ENCODE measurements at regions not wholly inside any gene's neighbourhood (a gene's known extent, or its start where the extent isn't known, plus 50 kb on each side); places are given as distances from the start of the nearest gene placed in this dataset.

DNA sequence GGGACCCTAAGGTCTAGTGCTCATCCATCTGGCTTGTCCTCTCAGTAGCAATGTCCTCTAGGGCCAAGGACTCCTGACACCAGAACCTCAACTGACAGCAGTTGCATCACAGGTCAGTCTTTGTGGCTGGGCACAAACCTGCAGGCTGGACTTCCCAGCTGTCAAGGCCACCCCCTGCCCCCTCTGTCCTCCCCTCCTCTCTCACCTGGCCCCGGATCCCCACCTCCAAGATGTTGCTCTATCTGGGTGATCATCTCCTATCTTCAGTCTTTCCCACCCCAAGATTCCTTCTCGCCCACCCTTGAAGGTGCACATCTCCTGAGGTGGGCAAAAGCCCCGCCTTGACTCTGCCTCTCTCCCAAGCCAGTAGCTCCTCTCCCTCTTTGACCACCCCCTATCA lies 131.8 kb upstream of the SRSF6 start:
- no peaks in the 10 kb centered on the region for H3K36me3 ChIP-seq
- TF ChIP-seq CTCF (IDR thresholded peaks at IDR 0.05) (no peak), POLR2A (IDR thresholded peaks at IDR 0.05) (no peak), POLR2AphosphoS5 (IDR thresholded peaks at IDR 0.05) (no peak), EP300 (IDR thresholded peaks at IDR 0.05) (no peak)
- no peaks in the 10 kb centered on the region for H3K4me1 ChIP-seq
- H3K4me3 ChIP-seq: no peak overlapping the region
- H3K27ac ChIP-seq: no peak overlapping the region
- ATAC-seq: no peak
- peaks cover 11% of the 10 kb centered on the region for H3K27me3 ChIP-seq
- WGBS, 2 donors (ENCODE audit: low coverage in 1 of 2): 69 to 82% methylated on average over 2 to 3 of the region's 3 CpGs
- no peaks in the 10 kb centered on the region for H3K9me3 ChIP-seq

DNA sequence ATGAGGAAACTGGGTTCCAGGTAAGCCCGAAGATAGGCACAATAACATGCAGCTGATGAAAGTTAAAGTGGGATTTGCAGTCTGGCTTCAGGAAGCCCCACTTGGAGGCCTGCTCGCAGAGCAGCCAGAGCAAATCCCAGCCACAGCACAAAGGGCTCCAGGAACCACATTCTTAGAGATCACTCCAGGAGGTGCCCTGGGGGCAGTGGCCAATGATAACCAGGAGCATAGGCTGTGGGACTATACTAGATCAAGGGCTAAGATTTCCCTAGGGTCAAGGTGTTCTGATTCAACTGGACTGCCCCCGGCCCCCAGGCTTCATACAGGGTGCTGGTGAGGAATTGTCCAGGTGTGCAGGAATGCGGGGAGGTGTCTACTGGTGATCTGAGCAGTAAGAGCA lies 133.9 kb upstream of the PTPRT start:
- Histone ChIP-seq H3K27ac (no peak overlapping the region), H3K27me3 (peaks cover 18% of the 10 kb centered on the region), H3K9me3 (no peaks in the 10 kb centered on the region), H3K36me3 (no peaks in the 10 kb centered on the region), H3K4me3 (no peak overlapping the region), H3K4me1 (no peaks in the 10 kb centered on the region)
- WGBS, 2 donors (ENCODE audit: low coverage in 1 of 2): 100% methylated on average over 1 of the region's 4 CpGs; no CpG with 5 or more reads in 1 of the 2 donors
- no peak for TF ChIP-seq POLR2A (IDR thresholded peaks at IDR 0.05)
- no peak for TF ChIP-seq EP300 (IDR thresholded peaks at IDR 0.05)
- TF ChIP-seq POLR2AphosphoS5 (IDR thresholded peaks at IDR 0.05): no peak
- TF ChIP-seq CTCF (IDR thresholded peaks at IDR 0.05): no peak
- ATAC-seq: no peak

DNA sequence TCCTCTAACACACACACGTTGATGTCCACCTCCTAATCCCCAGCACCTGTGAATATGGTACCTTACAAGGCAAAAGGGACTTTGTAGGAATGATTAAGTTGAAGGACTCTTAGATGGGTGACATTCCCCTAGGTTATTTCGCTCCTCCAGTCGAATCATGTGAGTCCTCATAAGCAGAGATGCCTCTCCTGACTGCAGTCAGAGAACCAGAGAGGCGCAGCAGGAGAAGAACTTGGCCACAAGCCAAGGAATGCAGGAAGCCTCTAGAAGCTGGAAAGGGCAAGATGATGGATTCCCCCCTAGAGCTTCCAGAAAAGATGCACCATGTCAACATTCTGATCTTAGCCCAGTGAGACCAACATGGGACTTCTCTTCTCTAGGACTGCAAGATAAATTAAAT lies 133.1 kb upstream of the PTPRT start:
- WGBS, 2 donors (ENCODE audit: low coverage in 1 of 2): 47% methylated on average over 3 of the region's 4 CpGs; no CpG with 5 or more reads in 1 of the 2 donors

DNA sequence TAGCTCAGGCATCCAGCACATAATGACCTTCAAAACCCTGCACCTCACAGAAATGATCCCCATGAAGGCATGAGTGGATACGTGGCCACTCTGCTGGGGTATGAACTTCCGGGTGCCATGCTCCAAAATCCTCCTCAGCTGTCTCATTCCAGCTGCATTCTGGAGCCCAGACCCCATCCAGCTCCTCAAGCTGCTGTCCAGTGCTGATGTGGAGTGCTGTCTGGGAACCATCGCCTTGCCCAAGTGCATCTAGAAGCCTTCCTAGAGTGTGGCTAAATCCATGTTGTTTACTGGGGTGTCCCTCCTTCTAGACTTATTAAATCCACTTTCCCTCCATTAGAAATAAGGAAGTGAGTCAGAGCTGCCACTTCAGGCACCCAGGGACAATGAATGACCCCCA lies 130.8 kb upstream of the PTPRT start:
- no peaks in the 10 kb centered on the region for H3K4me1 ChIP-seq
- no peaks in the 10 kb centered on the region for H3K36me3 ChIP-seq
- no peak overlapping the region for H3K27ac ChIP-seq
- H3K27me3 ChIP-seq: peaks cover 15% of the 10 kb centered on the region
- 20 to 61% methylated on average over 1 to 3 of the region's 3 CpGs for WGBS, 2 donors (ENCODE audit: low coverage in 1 of 2)
- H3K4me3 ChIP-seq: no peak overlapping the region
- TF ChIP-seq POLR2AphosphoS5 (IDR thresholded peaks at IDR 0.05) (no peak), POLR2A (IDR thresholded peaks at IDR 0.05) (no peak), EP300 (IDR thresholded peaks at IDR 0.05) (no peak), CTCF (IDR thresholded peaks at IDR 0.05) (no peak)
- ATAC-seq: no peak
- H3K9me3 ChIP-seq: no peaks in the 10 kb centered on the region

More for the DNA sequence above, 133.1 kb upstream of the PTPRT start:
- Histone ChIP-seq H3K9me3 (no peaks in the 10 kb centered on the region), H3K4me1 (no peaks in the 10 kb centered on the region), H3K4me3 (no peak overlapping the region), H3K27ac (no peak overlapping the region), H3K36me3 (no peaks in the 10 kb centered on the region), H3K27me3 (peaks cover 21% of the 10 kb centered on the region)
- ATAC-seq: no peak
- TF ChIP-seq POLR2AphosphoS5 (IDR thresholded peaks at IDR 0.05) (no peak), CTCF (IDR thresholded peaks at IDR 0.05) (no peak), POLR2A (IDR thresholded peaks at IDR 0.05) (no peak), EP300 (IDR thresholded peaks at IDR 0.05) (no peak)

- WGBS, 2 donors (ENCODE audit: low coverage in 1 of 2): 59% methylated on average over 4 of the region's 5 CpGs; no CpG with 5 or more reads in 1 of the 2 donors
- Histone ChIP-seq H3K27ac (no peak overlapping the region), H3K9me3 (no peaks in the 10 kb centered on the region), H3K4me1 (no peaks in the 10 kb centered on the region), H3K4me3 (no peak overlapping the region), H3K27me3 (peaks cover 11% of the 10 kb centered on the region), H3K36me3 (no peaks in the 10 kb centered on the region)
- TF ChIP-seq POLR2AphosphoS5 (IDR thresholded peaks at IDR 0.05) (no peak), CTCF (IDR thresholded peaks at IDR 0.05) (no peak), POLR2A (IDR thresholded peaks at IDR 0.05) (no peak), EP300 (IDR thresholded peaks at IDR 0.05) (no peak)
- no peak for ATAC-seq
Observed at GRCh38 chr20:43318755-43319297, 129.1 kb upstream of the PTPRT start.

Measured in gastroesophageal sphincter (tissue), 4 donors.